ENCODE measurements at regions not wholly inside any gene's neighbourhood (a gene's known extent, or its start where the extent isn't known, plus 50 kb on each side); places are given as distances from the start of the nearest gene placed in this dataset.
A peak's percentile ranks its signal among the peaks of the same experiment; 100 is the strongest.

DNA sequence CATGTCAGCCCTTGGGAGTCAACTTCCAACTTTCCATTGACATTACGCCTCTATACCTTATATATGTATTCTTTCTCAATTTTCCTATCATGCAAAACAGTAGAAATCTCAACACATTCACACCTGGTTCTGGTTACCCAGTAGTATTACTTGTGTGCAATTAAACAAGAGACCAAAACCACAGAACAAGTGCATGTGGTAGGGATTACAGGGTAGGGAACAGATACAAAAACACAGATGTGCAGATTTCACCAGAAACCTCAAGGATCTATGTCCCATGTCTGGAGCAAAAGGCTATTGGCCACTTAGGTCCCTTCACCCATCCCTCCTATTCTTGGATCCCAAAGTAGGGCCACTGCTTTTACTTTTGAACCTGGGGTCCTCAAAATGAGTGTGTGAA, 143.6 kb upstream of the ZCCHC13 start:
- Mint-ChIP-seq H3K4me3 (ENCODE audit: low read depth) (no peak overlapping the region), H3K9me3 (ENCODE audit: low read depth) (peaks cover 31% of the 10 kb centered on the region), H3K27ac (no peak overlapping the region), H3K36me3 (ENCODE audit: insufficient read depth) (peaks cover 23% of the 10 kb centered on the region), H3K4me1 (ENCODE audit: low read depth) (no peaks in the 10 kb centered on the region), H3K27me3 (no peaks in the 10 kb centered on the region)
- TF ChIP-seq, protein P1, sequence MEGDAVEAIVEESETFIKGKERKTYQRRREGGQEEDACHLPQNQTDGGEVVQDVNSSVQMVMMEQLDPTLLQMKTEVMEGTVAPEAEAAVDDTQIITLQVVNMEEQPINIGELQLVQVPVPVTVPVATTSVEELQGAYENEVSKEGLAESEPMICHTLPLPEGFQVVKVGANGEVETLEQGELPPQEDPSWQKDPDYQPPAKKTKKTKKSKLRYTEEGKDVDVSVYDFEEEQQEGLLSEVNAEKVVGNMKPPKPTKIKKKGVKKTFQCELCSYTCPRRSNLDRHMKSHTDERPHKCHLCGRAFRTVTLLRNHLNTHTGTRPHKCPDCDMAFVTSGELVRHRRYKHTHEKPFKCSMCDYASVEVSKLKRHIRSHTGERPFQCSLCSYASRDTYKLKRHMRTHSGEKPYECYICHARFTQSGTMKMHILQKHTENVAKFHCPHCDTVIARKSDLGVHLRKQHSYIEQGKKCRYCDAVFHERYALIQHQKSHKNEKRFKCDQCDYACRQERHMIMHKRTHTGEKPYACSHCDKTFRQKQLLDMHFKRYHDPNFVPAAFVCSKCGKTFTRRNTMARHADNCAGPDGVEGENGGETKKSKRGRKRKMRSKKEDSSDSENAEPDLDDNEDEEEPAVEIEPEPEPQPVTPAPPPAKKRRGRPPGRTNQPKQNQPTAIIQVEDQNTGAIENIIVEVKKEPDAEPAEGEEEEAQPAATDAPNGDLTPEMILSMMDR (IDR thresholded peaks at IDR 0.05; ENCODE audit: unreplicated experiment): no peak
- no peak for DNase-seq (ENCODE audit: low spot score, unreplicated experiment)

- H3K27ac Mint-ChIP-seq: no peak overlapping the region
- no peak for DNase-seq (ENCODE audit: low spot score, unreplicated experiment)
- H3K27me3 Mint-ChIP-seq: no peaks in the 10 kb centered on the region
- TF ChIP-seq, protein P1 (IDR thresholded peaks at IDR 0.05; ENCODE audit: unreplicated experiment): no peak
- H3K9me3 Mint-ChIP-seq (ENCODE audit: low read depth): peaks cover 43% of the 10 kb centered on the region
- H3K4me1 Mint-ChIP-seq (ENCODE audit: low read depth): peaks cover 1% of the 10 kb centered on the region
- peaks cover 40% of the 10 kb centered on the region for H3K36me3 Mint-ChIP-seq (ENCODE audit: insufficient read depth)
- H3K4me3 Mint-ChIP-seq (ENCODE audit: low read depth): no peak overlapping the region
Measured at GRCh38 chrX:74147439-74147838, 156.5 kb upstream of the ZCCHC13 start.

DNA sequence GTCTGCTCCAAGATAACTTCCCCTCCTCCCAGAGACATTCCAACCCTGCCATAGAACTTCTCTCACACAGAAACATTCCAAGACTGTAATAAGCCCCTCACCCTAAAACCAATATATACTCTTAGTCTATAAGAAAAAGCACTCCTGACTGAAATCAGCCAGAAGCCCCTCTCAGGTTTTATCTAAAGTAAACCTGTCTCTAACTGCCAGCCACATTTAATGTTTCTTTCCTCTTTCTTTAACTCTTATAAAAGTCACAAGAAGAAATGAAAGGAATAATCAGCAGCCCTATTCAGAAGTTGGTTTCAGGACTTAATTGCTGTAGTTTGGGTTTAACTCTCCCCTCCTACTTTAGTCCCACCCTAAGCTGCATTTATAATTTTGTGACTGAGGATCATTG, 165.0 kb upstream of the ZCCHC13 start:
- Mint-ChIP-seq H3K4me1 (ENCODE audit: low read depth) (no peaks in the 10 kb centered on the region), H3K4me3 (ENCODE audit: low read depth) (no peak overlapping the region), H3K9me3 (ENCODE audit: low read depth) (peaks cover 27% of the 10 kb centered on the region), H3K27ac (no peak overlapping the region), H3K27me3 (no peaks in the 10 kb centered on the region), H3K36me3 (ENCODE audit: insufficient read depth) (peaks cover 17% of the 10 kb centered on the region)
- TF ChIP-seq, protein P1 (IDR thresholded peaks at IDR 0.05; ENCODE audit: unreplicated experiment): no peak
- DNase-seq (ENCODE audit: low spot score, unreplicated experiment): no peak

GRCh38 chrX:74133156-74133796, 170.7 kb upstream of the ZCCHC13 start:
- TF ChIP-seq, protein P1 (IDR thresholded peaks at IDR 0.05; ENCODE audit: unreplicated experiment): peak; percentile 89
- Mint-ChIP-seq H3K36me3 (ENCODE audit: insufficient read depth) (peaks cover 2% of the 10 kb centered on the region), H3K4me1 (ENCODE audit: low read depth) (no peaks in the 10 kb centered on the region), H3K9me3 (ENCODE audit: low read depth) (peaks cover 3% of the 10 kb centered on the region), H3K27ac (no peak overlapping the region), H3K4me3 (ENCODE audit: low read depth) (no peak overlapping the region), H3K27me3 (no peaks in the 10 kb centered on the region)
- DNase-seq (ENCODE audit: low spot score, unreplicated experiment): no peak

DNA sequence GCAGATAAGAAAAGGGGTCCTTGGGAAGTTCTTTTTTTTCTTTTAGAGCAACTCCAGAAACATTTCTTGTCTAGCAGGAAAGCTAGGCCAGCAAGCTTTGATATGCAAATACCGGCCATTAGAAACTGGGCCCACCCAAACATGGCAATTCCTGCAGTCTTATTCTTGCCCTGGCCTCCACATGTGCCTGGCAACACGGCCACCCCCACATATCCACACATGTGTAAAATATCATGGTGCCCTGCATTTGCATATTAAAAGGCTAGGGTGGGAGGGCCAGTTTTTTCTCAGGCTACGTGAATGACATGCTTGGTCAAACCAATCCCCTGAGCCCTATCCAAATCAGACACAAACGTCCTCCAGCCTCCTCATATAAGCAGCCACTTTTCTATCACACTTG, 171.7 kb upstream of the ZCCHC13 start:
- no peaks in the 10 kb centered on the region for H3K27me3 Mint-ChIP-seq
- no peaks in the 10 kb centered on the region for H3K9me3 Mint-ChIP-seq (ENCODE audit: low read depth)
- no peaks in the 10 kb centered on the region for H3K4me1 Mint-ChIP-seq (ENCODE audit: low read depth)
- DNase-seq (ENCODE audit: low spot score, unreplicated experiment): no peak
- H3K27ac Mint-ChIP-seq: no peak overlapping the region
- H3K4me3 Mint-ChIP-seq (ENCODE audit: low read depth): no peak overlapping the region
- TF ChIP-seq, protein P1 (IDR thresholded peaks at IDR 0.05; ENCODE audit: unreplicated experiment): no peak
- peaks cover 1% of the 10 kb centered on the region for H3K36me3 Mint-ChIP-seq (ENCODE audit: insufficient read depth)
